Gastroesophageal sphincter (tissue), 4 donors: ENCODE measurements at regions not wholly inside any gene's neighbourhood (a gene's known extent, or its start where the extent isn't known, plus 50 kb on each side); places are given as distances from the start of the nearest gene placed in this dataset.

Experiments
- ATAC-seq: fragments of 150-250 bp; one replicate; pipeline ENCODE4 v1.9.1; 2016; ENCODE audit warnings: mild to moderate bottlenecking, moderate library complexity
- H3K27ac ChIP-seq, 4 donors: fragments of 200-600 bp; sonication (generic) in 3 of 4; 1 replicate in 3 of 4; 2 replicates in 1 of 4; pipeline ENCODE4 v1.5.1; 2016 to 2019
- H3K27me3 ChIP-seq: fragments of 200-600 bp; sonication (generic); one replicate; pipeline ENCODE4 v1.5.1; 2019
- H3K36me3 ChIP-seq, 2 donors: fragments of 200-600 bp; sonication (generic); one replicate each; pipeline ENCODE4 v1.5.1; 2019; ENCODE audit warnings: control low read depth in 1 of 2
- H3K4me1 ChIP-seq, 3 donors: fragments of 200-600 bp; sonication (generic); 1 replicate in 2 of 3; 2 replicates in 1 of 3; pipeline ENCODE4 v1.5.1; 2016 to 2019; ENCODE audit warnings: control low read depth in 2 of 3
- H3K4me3 ChIP-seq, 2 donors: fragments of 200-600 bp; sonication (generic); one replicate each; pipeline ENCODE4 v1.5.1; 2019; ENCODE audit warnings: mild to moderate bottlenecking in 1 of 2, moderate library complexity in 1 of 2
- H3K9me3 ChIP-seq, 3 donors: fragments of 200-600 bp; sonication (generic); one replicate each; pipeline ENCODE4 v1.5.1; 2017 to 2019; ENCODE audit warnings: control low read depth in 2 of 3
- CTCF ChIP-seq, 4 experiments: fragments of 200-600 bp in 2 of 4; fragments of 450-650 bp in 2 of 4; sonication (generic) in 1 of 4; IDR thresholded peaks; one replicate each; pipeline ENCODE4 v1.5.1; 2017 to 2019; ENCODE audit warnings: antibody characterized with exemption in 4 of 4, mild to moderate bottlenecking in 2 of 4, moderate library complexity in 2 of 4
- EP300 ChIP-seq: sonication (generic); formaldehyde crosslinking; IDR thresholded peaks from one replicate; pipeline ENCODE4 v1.6.1; 2017; ENCODE audit warnings: antibody characterized with exemption, mild to moderate bottlenecking
- POLR2A ChIP-seq, 2 donors: fragments of 450-650 bp; IDR thresholded peaks; one replicate each; pipeline ENCODE4 v1.6.1; 2017; ENCODE audit warnings: antibody characterized with exemption in 2 of 2, mild to moderate bottlenecking in 2 of 2, moderate library complexity in 1 of 2
- POLR2AphosphoS5 ChIP-seq: sonication (generic); formaldehyde crosslinking; IDR thresholded peaks from one replicate; pipeline ENCODE4 v1.6.1; 2017; ENCODE audit warnings: antibody characterized with exemption
- WGBS, 2 donors: methylation state at CpG; one replicate each; pipeline ENCODE4 v1.1.5; 2018; ENCODE audit warnings: low coverage in 1 of 2; 5-methylcytosine and 5-hydroxymethylcytosine counted together

- 90 to 100% methylated on average over 1 of the region's 1 CpG for WGBS, 2 donors
- H3K36me3 ChIP-seq = no peaks in the 10 kb centered on the region
- no peak for ATAC-seq
- H3K27ac ChIP-seq = no peak overlapping the region
- H3K9me3 ChIP-seq = no peaks in the 10 kb centered on the region
- no peaks in the 10 kb centered on the region for H3K4me1 ChIP-seq
- no peak overlapping the region for H3K4me3 ChIP-seq
- H3K27me3 ChIP-seq = no peaks in the 10 kb centered on the region
- no peak for TF ChIP-seq EP300
- TF ChIP-seq POLR2A (IDR thresholded peaks at IDR 0.05) = no peak
- no peak for TF ChIP-seq CTCF (IDR thresholded peaks at IDR 0.05)
- TF ChIP-seq POLR2AphosphoS5 = no peak
Observed at GRCh38 chr11:105215528-105215927, 76.0 kb upstream of the CARD18 start.

- TF ChIP-seq POLR2AphosphoS5 (no peak), EP300 (no peak), POLR2A (IDR thresholded peaks at IDR 0.05) (no peak), CTCF (IDR thresholded peaks at IDR 0.05) (no peak)
- Histone ChIP-seq H3K36me3 (no peaks in the 10 kb centered on the region), H3K9me3 (no peaks in the 10 kb centered on the region), H3K4me3 (no peak overlapping the region), H3K27me3 (no peaks in the 10 kb centered on the region), H3K27ac (no peak overlapping the region), H3K4me1 (no peaks in the 10 kb centered on the region)
- ATAC-seq = no peak
- 63 to 74% methylated on average over 5 of the region's 5 CpGs for WGBS, 2 donors
Observed at GRCh38 chr11:105211806-105212554, 72.4 kb upstream of the CARD18 start.

- Histone ChIP-seq H3K9me3 (no peaks in the 10 kb centered on the region), H3K4me1 (no peaks in the 10 kb centered on the region), H3K27ac (no peak overlapping the region), H3K4me3 (no peak overlapping the region), H3K27me3 (no peaks in the 10 kb centered on the region), H3K36me3 (no peaks in the 10 kb centered on the region)
- no peak for ATAC-seq
- TF ChIP-seq CTCF (IDR thresholded peaks at IDR 0.05) (no peak), EP300 (no peak), POLR2AphosphoS5 (no peak), POLR2A (IDR thresholded peaks at IDR 0.05) (no peak)
- WGBS, 2 donors = 95 to 99% methylated on average over 4 of the region's 4 CpGs
Observed at GRCh38 chr11:105208019-105208418, 68.5 kb upstream of the CARD18 start.

- 82 to 91% methylated on average over 4 of the region's 4 CpGs for WGBS, 2 donors
- H3K36me3 ChIP-seq = no peaks in the 10 kb centered on the region
- no peak overlapping the region for H3K27ac ChIP-seq
- no peak overlapping the region for H3K4me3 ChIP-seq
- TF ChIP-seq EP300 (no peak), POLR2AphosphoS5 (no peak), CTCF (IDR thresholded peaks at IDR 0.05) (no peak), POLR2A (IDR thresholded peaks at IDR 0.05) (no peak)
- H3K27me3 ChIP-seq = no peaks in the 10 kb centered on the region
- ATAC-seq = no peak
- no peaks in the 10 kb centered on the region for H3K4me1 ChIP-seq
- no peaks in the 10 kb centered on the region for H3K9me3 ChIP-seq
Observed at GRCh38 chr11:105206633-105207032, 67.1 kb upstream of the CARD18 start.

GRCh38 chr11:105204636-105205035 lies 65.1 kb upstream of the CARD18 start:
- Histone ChIP-seq H3K27me3 (no peaks in the 10 kb centered on the region), H3K27ac (no peak overlapping the region), H3K4me3 (no peak overlapping the region), H3K4me1 (no peaks in the 10 kb centered on the region), H3K36me3 (no peaks in the 10 kb centered on the region), H3K9me3 (no peaks in the 10 kb centered on the region)
- TF ChIP-seq CTCF (IDR thresholded peaks at IDR 0.05) (no peak), EP300 (no peak), POLR2AphosphoS5 (no peak), POLR2A (IDR thresholded peaks at IDR 0.05) (no peak)
- ATAC-seq = no peak
